ENCODE measurements at regions not wholly inside any gene's neighbourhood (a gene's known extent, or its start where the extent isn't known, plus 50 kb on each side); places are given as distances from the start of the nearest gene placed in this dataset.

DNA sequence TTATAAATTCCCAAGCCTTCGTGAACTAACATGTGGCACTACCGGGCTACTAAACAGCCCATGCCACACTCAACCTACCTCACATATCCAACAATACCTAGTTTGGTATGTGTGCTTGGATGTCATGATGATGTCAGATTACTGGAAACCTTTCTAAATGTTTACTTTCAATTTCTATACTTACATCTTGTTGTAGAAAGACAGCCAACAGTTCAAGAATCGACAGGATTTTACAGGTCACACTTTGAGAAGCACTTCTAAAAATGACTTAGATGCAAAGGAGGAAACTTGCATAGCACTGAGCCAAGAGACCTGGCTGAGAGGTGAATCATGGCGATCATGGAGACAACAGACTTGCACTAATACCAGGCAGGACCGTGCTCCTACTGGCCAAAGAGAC, 209.9 kb downstream of the COL4A1 start:
- Histone ChIP-seq H3K23ac (ENCODE audit: low read length in 2 of 2) (peak overlapping the region in 1 of 2 experiments; percentile 43), H3K4me1 (ENCODE audit: control insufficient read depth, insufficient read depth, low read depth, low read length) (peaks cover 4% of the 10 kb centered on the region), H2BK12ac (ENCODE audit: low read length in 2 of 2) (no peak overlapping the region), H3K18ac (ENCODE audit: low read depth in 1 of 2, low read length in 2 of 2) (no peak overlapping the region), H2AFZ (ENCODE audit: low read depth, low read length) (no peak overlapping the region), H2AK5ac (ENCODE audit: low read length, severe bottlenecking) (no peak overlapping the region), H3K9ac (ENCODE audit: low read length) (no peak overlapping the region), H2BK120ac (ENCODE audit: low read depth, low read length) (no peak overlapping the region), H3K79me1 (replicated peaks; ENCODE audit: low read length, poor library complexity, severe bottlenecking) (no peaks in the 10 kb centered on the region), H3K27me3 (ENCODE audit: control insufficient read depth in 1 of 2, insufficient read depth in 1 of 2, low read length in 2 of 2) (no peaks in the 10 kb centered on the region), H3K36me3 (ENCODE audit: control insufficient read depth in 1 of 2, insufficient read depth in 2 of 2, low read depth in 1 of 2, low read length in 2 of 2) (no peaks in the 10 kb centered on the region), H3K4ac (ENCODE audit: low read depth in 1 of 2, low read length in 2 of 2) (no peak overlapping the region), H4K8ac (ENCODE audit: low read length) (no peak overlapping the region), H3K4me2 (ENCODE audit: low read length, poor library complexity, severe bottlenecking) (no peak overlapping the region), H3K4me3 (ENCODE audit: insufficient read depth in 1 of 2, low read depth in 1 of 2, low read length in 2 of 2) (no peak overlapping the region), H3K27ac (ENCODE audit: low read length, poor library complexity, severe bottlenecking) (no peak overlapping the region), H2BK5ac (ENCODE audit: low read depth, low read length, poor library complexity, severe bottlenecking) (no peak overlapping the region), H3K9me3 (ENCODE audit: control insufficient read depth, low read length) (peaks cover 24% of the 10 kb centered on the region), H3K14ac (ENCODE audit: low read length in 2 of 2) (no peak overlapping the region), H2BK15ac (ENCODE audit: low read depth, poor library complexity, severe bottlenecking) (no peak overlapping the region), H4K91ac (ENCODE audit: low read length) (no peak overlapping the region)
- WGBS = 96% methylated on average over 3 of the region's 5 CpGs
- DNase-seq = no peak

DNA sequence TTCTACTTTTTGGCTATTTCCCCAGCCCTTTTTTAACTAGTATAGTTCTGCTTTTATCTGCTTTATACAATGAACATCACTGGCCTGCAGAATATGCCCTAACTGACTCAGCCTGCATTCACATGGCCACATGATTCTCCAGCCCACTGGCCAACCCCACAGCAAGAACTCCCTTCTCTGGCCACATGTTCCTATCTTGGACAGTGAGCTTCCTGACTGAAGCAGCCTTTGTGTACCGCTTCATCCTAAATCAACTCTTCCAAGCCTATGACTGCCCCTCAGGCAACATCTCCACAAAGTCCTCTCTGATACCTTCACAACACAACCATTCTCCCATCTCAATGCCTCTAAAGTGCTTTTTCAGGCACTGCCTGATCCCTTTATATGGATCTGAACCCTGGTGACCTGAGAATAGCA, 214.1 kb downstream of the COL4A1 start:
- Histone ChIP-seq H3K9ac (ENCODE audit: low read length) (no peak overlapping the region), H3K27ac (ENCODE audit: low read length, poor library complexity, severe bottlenecking) (no peak overlapping the region), H3K14ac (ENCODE audit: low read length in 2 of 2) (no peak overlapping the region), H3K9me3 (ENCODE audit: control insufficient read depth, low read length) (no peaks in the 10 kb centered on the region), H2BK5ac (ENCODE audit: low read depth, low read length, poor library complexity, severe bottlenecking) (no peak overlapping the region), H3K36me3 (ENCODE audit: control insufficient read depth in 1 of 2, insufficient read depth in 2 of 2, low read depth in 1 of 2, low read length in 2 of 2) (no peaks in the 10 kb centered on the region), H2BK120ac (ENCODE audit: low read depth, low read length) (no peak overlapping the region), H3K18ac (ENCODE audit: low read depth in 1 of 2, low read length in 2 of 2) (no peak overlapping the region), H3K23ac (ENCODE audit: low read length in 2 of 2) (no peak overlapping the region), H3K4me2 (ENCODE audit: low read length, poor library complexity, severe bottlenecking) (no peak overlapping the region), H2AK5ac (ENCODE audit: low read length, severe bottlenecking) (no peak overlapping the region), H3K79me1 (replicated peaks; ENCODE audit: low read length, poor library complexity, severe bottlenecking) (no peaks in the 10 kb centered on the region), H4K8ac (ENCODE audit: low read length) (no peak overlapping the region), H3K4ac (ENCODE audit: low read depth in 1 of 2, low read length in 2 of 2) (no peak overlapping the region), H3K4me1 (ENCODE audit: control insufficient read depth, insufficient read depth, low read depth, low read length) (peaks cover 4% of the 10 kb centered on the region), H2BK15ac (ENCODE audit: low read depth, poor library complexity, severe bottlenecking) (no peak overlapping the region), H4K91ac (ENCODE audit: low read length) (no peak overlapping the region), H3K4me3 (ENCODE audit: insufficient read depth in 1 of 2, low read depth in 1 of 2, low read length in 2 of 2) (no peak overlapping the region), H3K27me3 (ENCODE audit: control insufficient read depth in 1 of 2, insufficient read depth in 1 of 2, low read length in 2 of 2) (no peaks in the 10 kb centered on the region), H2AFZ (ENCODE audit: low read depth, low read length) (no peak overlapping the region), H2BK12ac (ENCODE audit: low read length in 2 of 2) (peak overlapping the region in 1 of 2 experiments; percentile 15)
- 100% methylated on average over 1 of the region's 1 CpG for WGBS
- no peak for DNase-seq

DNA sequence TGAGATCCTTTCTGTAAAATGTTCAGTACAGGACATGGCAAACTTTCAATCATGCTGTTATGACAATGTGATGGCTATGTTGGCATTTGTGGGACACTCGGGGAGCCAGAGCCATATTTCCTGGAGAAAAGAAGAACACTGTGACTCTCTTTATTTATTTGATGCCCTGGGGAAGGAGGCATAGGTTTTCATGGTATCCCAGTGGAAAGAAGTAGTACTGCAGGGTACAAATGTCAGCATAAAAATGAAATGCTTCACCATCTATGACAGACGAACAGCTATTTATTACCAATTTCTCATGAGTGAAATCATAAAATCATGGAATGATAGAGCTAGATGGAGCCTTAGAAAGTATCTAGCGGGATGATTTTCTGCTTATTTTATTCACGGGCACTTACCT, 217.1 kb downstream of the COL4A1 start:
- H3K4ac ChIP-seq (ENCODE audit: low read depth in 1 of 2, low read length in 2 of 2) = no peak overlapping the region
- H3K36me3 ChIP-seq (ENCODE audit: control insufficient read depth in 1 of 2, insufficient read depth in 2 of 2, low read depth in 1 of 2, low read length in 2 of 2) = no peaks in the 10 kb centered on the region
- peaks cover 2% of the 10 kb centered on the region for H3K4me1 ChIP-seq (ENCODE audit: control insufficient read depth, insufficient read depth, low read depth, low read length)
- H4K91ac ChIP-seq (ENCODE audit: low read length) = no peak overlapping the region
- WGBS = 61% methylated on average over 1 of the region's 4 CpGs
- H2BK120ac ChIP-seq (ENCODE audit: low read depth, low read length) = no peak overlapping the region
- H3K9ac ChIP-seq (ENCODE audit: low read length) = no peak overlapping the region
- no peak overlapping the region for H4K8ac ChIP-seq (ENCODE audit: low read length)
- no peak overlapping the region for H3K23ac ChIP-seq (ENCODE audit: low read length in 2 of 2)
- H2AK5ac ChIP-seq (ENCODE audit: low read length, severe bottlenecking) = no peak overlapping the region
- no peak overlapping the region for H3K18ac ChIP-seq (ENCODE audit: low read depth in 1 of 2, low read length in 2 of 2)
- H3K27ac ChIP-seq (ENCODE audit: low read length, poor library complexity, severe bottlenecking) = no peak overlapping the region
- H3K4me2 ChIP-seq (ENCODE audit: low read length, poor library complexity, severe bottlenecking) = no peak overlapping the region
- H2BK12ac ChIP-seq (ENCODE audit: low read length in 2 of 2) = no peak overlapping the region
- no peak overlapping the region for H2AFZ ChIP-seq (ENCODE audit: low read depth, low read length)
- no peak overlapping the region for H2BK15ac ChIP-seq (ENCODE audit: low read depth, poor library complexity, severe bottlenecking)
- no peaks in the 10 kb centered on the region for H3K27me3 ChIP-seq (ENCODE audit: control insufficient read depth in 1 of 2, insufficient read depth in 1 of 2, low read length in 2 of 2)
- no peak overlapping the region for H3K14ac ChIP-seq (ENCODE audit: low read length in 2 of 2)
- H3K4me3 ChIP-seq (ENCODE audit: insufficient read depth in 1 of 2, low read depth in 1 of 2, low read length in 2 of 2) = no peak overlapping the region
- peaks cover 3% of the 10 kb centered on the region for H3K9me3 ChIP-seq (ENCODE audit: control insufficient read depth, low read length)
- DNase-seq = no peak
- no peaks in the 10 kb centered on the region for H3K79me1 ChIP-seq (replicated peaks; ENCODE audit: low read length, poor library complexity, severe bottlenecking)
- H2BK5ac ChIP-seq (ENCODE audit: low read depth, low read length, poor library complexity, severe bottlenecking) = no peak overlapping the region

DNA sequence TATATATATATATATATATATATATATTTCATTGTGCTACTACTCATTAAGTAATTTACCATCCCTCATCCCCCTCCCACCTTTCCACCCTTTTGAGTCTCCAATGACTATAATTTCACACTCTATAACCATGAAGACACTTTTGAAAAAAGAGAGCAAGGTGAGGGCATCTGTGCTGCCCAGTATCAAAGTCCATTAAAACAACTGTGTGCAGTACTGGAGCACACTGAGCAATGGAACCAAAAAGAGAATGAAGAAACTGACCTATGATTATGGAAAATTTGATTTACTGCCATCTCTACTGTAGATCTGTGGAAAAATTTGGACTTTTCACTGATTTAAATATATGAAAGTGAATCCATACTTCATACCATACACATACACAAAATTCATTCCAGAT, 217.9 kb downstream of the COL4A1 start:
- Histone ChIP-seq H3K4me1 (ENCODE audit: control insufficient read depth, insufficient read depth, low read depth, low read length) (no peaks in the 10 kb centered on the region), H2BK15ac (ENCODE audit: low read depth, poor library complexity, severe bottlenecking) (no peak overlapping the region), H3K36me3 (ENCODE audit: control insufficient read depth in 1 of 2, insufficient read depth in 2 of 2, low read depth in 1 of 2, low read length in 2 of 2) (no peaks in the 10 kb centered on the region), H2BK120ac (ENCODE audit: low read depth, low read length) (no peak overlapping the region), H4K91ac (ENCODE audit: low read length) (no peak overlapping the region), H3K14ac (ENCODE audit: low read length in 2 of 2) (no peak overlapping the region), H3K9ac (ENCODE audit: low read length) (no peak overlapping the region), H4K8ac (ENCODE audit: low read length) (no peak overlapping the region), H3K9me3 (ENCODE audit: control insufficient read depth, low read length) (peaks cover 3% of the 10 kb centered on the region), H3K27me3 (ENCODE audit: control insufficient read depth in 1 of 2, insufficient read depth in 1 of 2, low read length in 2 of 2) (no peaks in the 10 kb centered on the region), H2AK5ac (ENCODE audit: low read length, severe bottlenecking) (no peak overlapping the region), H3K27ac (ENCODE audit: low read length, poor library complexity, severe bottlenecking) (no peak overlapping the region), H3K23ac (ENCODE audit: low read length in 2 of 2) (no peak overlapping the region), H2AFZ (ENCODE audit: low read depth, low read length) (no peak overlapping the region), H2BK12ac (ENCODE audit: low read length in 2 of 2) (no peak overlapping the region), H2BK5ac (ENCODE audit: low read depth, low read length, poor library complexity, severe bottlenecking) (no peak overlapping the region), H3K4me2 (ENCODE audit: low read length, poor library complexity, severe bottlenecking) (no peak overlapping the region), H3K4ac (ENCODE audit: low read depth in 1 of 2, low read length in 2 of 2) (no peak overlapping the region), H3K18ac (ENCODE audit: low read depth in 1 of 2, low read length in 2 of 2) (no peak overlapping the region), H3K4me3 (ENCODE audit: insufficient read depth in 1 of 2, low read depth in 1 of 2, low read length in 2 of 2) (no peak overlapping the region), H3K79me1 (replicated peaks; ENCODE audit: low read length, poor library complexity, severe bottlenecking) (no peaks in the 10 kb centered on the region)
- no peak for DNase-seq

Measured in mesenchymal stem cell (in vitro differentiated cells and primary cell).